PC-9 (cell line): ENCODE measurements at regions not wholly inside any gene's neighbourhood (a gene's known extent, or its start where the extent isn't known, plus 50 kb on each side); places are given as distances from the start of the nearest gene placed in this dataset.

Experiments
- CTCF ChIP-seq: fragments of 200-600 bp; sonication (generic); conservative IDR thresholded peaks from 2 replicates; pipeline ENCODE4 v1.6.1; 2017; ENCODE audit warnings: mixed run types, antibody characterized with exemption, mild to moderate bottlenecking, moderate library complexity
- EZH2 ChIP-seq: fragments of 200-600 bp; sonication (generic); IDR thresholded peaks from 2 replicates; pipeline ENCODE4 v1.8.0; 2017; ENCODE audit warnings: antibody characterized with exemption, low read depth

DNA sequence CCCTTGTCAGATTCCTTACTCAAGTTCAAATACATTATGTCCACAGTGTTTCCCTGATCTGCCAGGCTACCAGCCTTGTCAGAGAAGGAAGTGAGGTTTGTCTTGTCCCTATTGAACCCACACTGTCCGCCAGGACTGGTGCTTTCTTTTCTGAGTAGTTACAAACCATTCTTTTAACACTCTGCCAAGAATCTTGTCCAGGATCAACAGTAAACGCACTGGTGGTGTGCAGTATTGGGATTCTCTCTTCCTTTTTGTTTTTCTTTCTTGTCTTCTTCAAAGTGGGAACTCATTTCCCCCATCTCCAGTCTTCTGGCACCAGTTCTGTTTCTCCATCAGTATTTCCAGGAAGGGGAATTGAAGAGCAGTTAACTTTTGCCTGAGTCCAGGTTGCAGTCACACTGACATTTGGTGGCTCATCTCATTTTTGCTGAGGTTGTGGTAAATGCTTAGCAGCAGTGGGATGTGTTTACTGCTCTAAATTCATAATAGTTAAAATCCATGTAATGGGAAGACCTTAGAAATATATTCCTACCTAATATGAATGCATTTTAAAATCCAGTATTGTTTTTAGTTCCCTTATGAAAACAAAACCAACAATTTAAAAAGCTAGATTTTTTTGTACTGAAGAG is 295.3 kb downstream of the PRL start:
- no peak for TF ChIP-seq CTCF
- no peak for TF ChIP-seq EZH2
